H1 (cell line): ENCODE measurements at regions not wholly inside any gene's neighbourhood (a gene's known extent, or its start where the extent isn't known, plus 50 kb on each side); places are given as distances from the start of the nearest gene placed in this dataset.

ENCODE experiments used
- CTCF ChIA-PET: fragments of 300-600 bp; sonication (Branson Sonifier 250); formaldehyde crosslinking; loops from one replicate; lab custom pipeline; 2021; ENCODE audit not compliant: partially characterized antibody; lab: Charles Lee
- POLR2A ChIA-PET: fragments of 300-600 bp; sonication (Branson Sonifier 250); formaldehyde crosslinking; loops from one replicate; lab custom pipeline; 2021; ENCODE audit warnings: inconsistent platforms; ENCODE audit not compliant: partially characterized antibody; lab: Charles Lee
- DNase-seq, 2 experiments: peaks; one replicate each; pipeline versions ENCODE4 v3.0.0 to v3.0.0-alpha.2; 2010 to 2022; ENCODE audit warnings: low spot score in 2 of 2, low read depth in 1 of 2, mixed read lengths in 1 of 2
- FAIRE-seq: peaks from 2 replicates; lab custom pipeline; 2011; peaks lifted over from hg19 to GRCh38; lab: Jason Lieb, UNC
- H2AFZ ChIP-seq: 2 replicates; pipeline ENCODE4 v1.8.1; 2012; ENCODE audit warnings: low read length, inconsistent platforms
- H2AK5ac ChIP-seq: 2 replicates; pipeline ENCODE4 v1.6.1; 2013; ENCODE audit warnings: low read depth, low read length
- H2BK120ac ChIP-seq: replicated peaks from 2 replicates; pipeline ENCODE3; 2013; ENCODE audit warnings: low read depth, low read length, inconsistent platforms
- H2BK12ac ChIP-seq: 2 replicates; pipeline ENCODE4 v1.6.1; 2013; ENCODE audit warnings: low read depth, low read length
- H2BK15ac ChIP-seq: 2 replicates; pipeline ENCODE4 v1.6.1; 2013; ENCODE audit warnings: low read length
- H2BK20ac ChIP-seq: 2 replicates; pipeline ENCODE4 v1.6.1; 2013; ENCODE audit warnings: low read length
- H2BK5ac ChIP-seq: 2 replicates; pipeline ENCODE4 v1.6.1; 2013; ENCODE audit warnings: low read depth, low read length
- H3K14ac ChIP-seq: 2 replicates; pipeline ENCODE4 v1.6.1; 2013; ENCODE audit warnings: inconsistent platforms; ENCODE audit not compliant: insufficient read length
- H3K18ac ChIP-seq: 2 replicates; pipeline ENCODE4 v1.6.1; 2013; ENCODE audit warnings: low read length; ENCODE audit errors: extremely low read depth
- H3K23ac ChIP-seq: 2 replicates; pipeline ENCODE4 v1.6.1; 2013; ENCODE audit warnings: inconsistent platforms; ENCODE audit not compliant: insufficient read length
- H3K23me2 ChIP-seq: 2 replicates; pipeline ENCODE4 v1.6.1; 2013; ENCODE audit warnings: low read depth, low read length
- H3K27ac ChIP-seq: 2 replicates; pipeline ENCODE4 v1.6.1; 2011; ENCODE audit warnings: low read depth, low read length, inconsistent platforms
- H3K27me3 ChIP-seq, 4 experiments: replicated peaks in 1 of 4; 1 replicate in 1 of 4; 2 replicates in 3 of 4; pipeline versions ENCODE4 v1.6.1 to v1.8.1; 2011 to 2013; ENCODE audit warnings: low read length in 3 of 4, mild to moderate bottlenecking in 3 of 4, inconsistent platforms in 2 of 4, mixed read lengths in 2 of 4, moderate library complexity in 1 of 4; ENCODE audit not compliant: control insufficient read depth in 3 of 4, insufficient read depth in 3 of 4; ENCODE audit errors: extremely low read depth in 1 of 4
- H3K36me3 ChIP-seq, 4 experiments: 2 replicates each; pipeline versions ENCODE4 v1.6.1 to v1.8.1; 2011 to 2013; ENCODE audit warnings: mild to moderate bottlenecking in 4 of 4, low read length in 3 of 4, moderate library complexity in 2 of 4, control low read depth in 1 of 4, inconsistent platforms in 1 of 4; ENCODE audit not compliant: insufficient read depth in 4 of 4, control insufficient read depth in 2 of 4
- H3K4ac ChIP-seq: replicated peaks from 2 replicates; pipeline ENCODE3; 2013; ENCODE audit warnings: low read length, low read depth, mixed read lengths, inconsistent platforms; ENCODE audit not compliant: insufficient read length
- H3K4me1 ChIP-seq, 4 experiments: replicated peaks in 1 of 4; 1 replicate in 1 of 4; 2 replicates in 3 of 4; pipeline versions ENCODE4 v1.6.1 to v1.8.1; 2011 to 2013; ENCODE audit warnings: low read length in 3 of 4, inconsistent platforms in 2 of 4, mixed read lengths in 1 of 4; ENCODE audit not compliant: insufficient read depth in 4 of 4, control insufficient read depth in 3 of 4
- H3K4me2 ChIP-seq, 2 experiments: 2 replicates each; pipeline versions ENCODE4 v1.6.1 to v1.8.1; 2011 to 2013; ENCODE audit warnings: low read depth in 2 of 2, low read length in 2 of 2, control low read depth in 1 of 2, inconsistent platforms in 1 of 2, mild to moderate bottlenecking in 1 of 2; ENCODE audit not compliant: insufficient read depth in 1 of 2
- H3K4me3 ChIP-seq, 4 experiments: fragments of 200-600, 300-600 bp in 1 of 4; sonication (generic), shearing (Covaris generic), sonication (Bioruptor Twin) in 1 of 4; 2 replicates each; pipeline versions ENCODE4 v1.5.1 to v1.8.1; 2011 to 2016; ENCODE audit warnings: low read length in 4 of 4, low read depth in 3 of 4, control low read depth in 2 of 4, inconsistent platforms in 2 of 4, mild to moderate bottlenecking in 2 of 4, mixed read lengths in 1 of 4, moderate library complexity in 1 of 4; ENCODE audit not compliant: insufficient read depth in 2 of 4; ENCODE audit errors: extremely low read depth in 1 of 4
- H3K56ac ChIP-seq: replicated peaks from 2 replicates; pipeline ENCODE3; 2013; ENCODE audit warnings: low read depth, mild to moderate bottlenecking, mixed read lengths, low read length, inconsistent platforms; ENCODE audit not compliant: insufficient read length
- H3K79me1 ChIP-seq: 2 replicates; pipeline ENCODE4 v1.6.1; 2013; ENCODE audit warnings: low read depth, low read length, control low read depth
- H3K79me2 ChIP-seq, 2 experiments: 2 replicates each; pipeline versions ENCODE4 v1.6.1 to v1.8.1; 2012 to 2013; ENCODE audit warnings: low read length in 2 of 2, mild to moderate bottlenecking in 2 of 2, inconsistent platforms in 1 of 2; ENCODE audit not compliant: insufficient read depth in 2 of 2, control insufficient read depth in 1 of 2
- H3K9ac ChIP-seq, 4 experiments: replicated peaks in 1 of 4; 1 replicate in 1 of 4; 2 replicates in 3 of 4; pipeline versions ENCODE4 v1.6.1 to v1.8.1; 2011 to 2013; ENCODE audit warnings: low read depth in 3 of 4, low read length in 3 of 4, control low read depth in 2 of 4, mild to moderate bottlenecking in 2 of 4, moderate library complexity in 2 of 4, inconsistent platforms in 1 of 4; ENCODE audit errors: extremely low read depth in 1 of 4
- H3K9me3 ChIP-seq, 2 experiments: 2 replicates each; pipeline versions ENCODE4 v1.6.1 to v1.8.1; 2012 to 2013; ENCODE audit warnings: mild to moderate bottlenecking in 2 of 2, moderate library complexity in 2 of 2, control low read depth in 1 of 2, inconsistent platforms in 1 of 2, low read depth in 1 of 2, low read length in 1 of 2, mixed read lengths in 1 of 2; ENCODE audit not compliant: insufficient read depth in 2 of 2
- H4K20me1 ChIP-seq, 2 experiments: replicated peaks in 1 of 2; 2 replicates each; pipeline versions ENCODE3 to v1.8.1; 2011 to 2013; ENCODE audit warnings: inconsistent platforms in 2 of 2, low read length in 2 of 2, mild to moderate bottlenecking in 1 of 2; ENCODE audit not compliant: insufficient read depth in 2 of 2, control insufficient read depth in 1 of 2
- H4K5ac ChIP-seq: 2 replicates; pipeline ENCODE4 v1.6.1; 2013; ENCODE audit warnings: low read length, low read depth, mixed read lengths, inconsistent platforms; ENCODE audit not compliant: insufficient read length
- H4K8ac ChIP-seq: 2 replicates; pipeline ENCODE4 v1.8.0; 2013; ENCODE audit warnings: mild to moderate bottlenecking, moderate library complexity, low read length, inconsistent platforms; ENCODE audit not compliant: insufficient read depth; ENCODE audit errors: extremely low read depth
- H4K91ac ChIP-seq: replicated peaks from 2 replicates; pipeline ENCODE3; 2013; ENCODE audit warnings: low read length, mixed read lengths, inconsistent platforms; ENCODE audit not compliant: insufficient read length
- ATF3 ChIP-seq: IDR thresholded peaks from 2 replicates; pipeline ENCODE4 v1.6.1; 2011; ENCODE audit warnings: low read depth, mild to moderate bottlenecking, low read length; ENCODE audit not compliant: insufficient read depth
- BRCA1 ChIP-seq: IDR thresholded peaks from 2 replicates; pipeline ENCODE4 v1.6.1; 2012; ENCODE audit warnings: low read depth, low read length, improper control_type of control experiment
- E2F6 ChIP-seq: IDR thresholded peaks from 2 replicates; pipeline ENCODE4 v1.6.1; 2012; ENCODE audit warnings: inconsistent platforms
- EGR1 ChIP-seq: IDR thresholded peaks from 2 replicates; pipeline ENCODE4 v1.6.1; 2011; ENCODE audit warnings: low read depth, low read length, borderline replicate concordance
- PHF8 ChIP-seq: fragments of 200-600 bp; sonication (generic); conservative IDR thresholded peaks from 2 replicates; pipeline ENCODE4 v1.7.1; 2012; ENCODE audit warnings: low read depth, mild to moderate bottlenecking, inconsistent platforms, low read length, moderate library complexity
- RAD21 ChIP-seq, 2 experiments: IDR thresholded peaks in 1 of 2; conservative IDR thresholded peaks in 1 of 2; 2 replicates each; pipeline ENCODE4 v1.6.1; 2011; ENCODE audit warnings: low read depth in 2 of 2, low read length in 2 of 2, improper control_type of control experiment in 1 of 2, inconsistent platforms in 1 of 2, mild to moderate bottlenecking in 1 of 2, moderate library complexity in 1 of 2
- TAF1 ChIP-seq: IDR thresholded peaks from 2 replicates; pipeline ENCODE4 v1.6.1; 2011; ENCODE audit warnings: mild to moderate bottlenecking, low read depth, low read length
- WGBS, 2 experiments: shearing (Covaris generic) in 1 of 2; methylation state at CpG; one replicate each; pipeline versions ENCODE4 v1.1.6 to v1.1.7; 2013 to 2015; ENCODE audit warnings: low lambda C conversion rate in 2 of 2, mixed read lengths in 2 of 2, inconsistent platforms in 1 of 2, low coverage in 1 of 2, missing lambda C conversion rate in 1 of 2; ENCODE audit not compliant: insufficient replicate concordance in 2 of 2, insufficient coverage in 1 of 2, insufficient read length in 1 of 2; ENCODE audit errors: extremely low coverage in 1 of 2, missing lambda C conversion rate in 1 of 2; 5-methylcytosine and 5-hydroxymethylcytosine counted together

GRCh38 chr2:18922276-18922675 is 332.9 kb upstream of the NT5C1B start:
- DNase-seq = no peak
- Histone ChIP-seq H3K23ac (no peak overlapping the region), H3K4ac (no peak overlapping the region), H2BK20ac (no peak overlapping the region), H2BK120ac (no peak overlapping the region), H3K4me1 (peaks cover 0 to 5% (median 0%) of the 10 kb centered on the region in 4 experiments; a peak in 2 of 7 replicates), H3K27me3 (no peaks in the 10 kb centered on the region), H2BK12ac (no peak overlapping the region), H3K27ac (no peak overlapping the region), H3K4me3 (no peak overlapping the region)
- CTCF ChIA-PET = interaction anchor here (0.6 kb wide), 1 partner anchor 11 kb away, joined by 3 read pairs; no protein-coding TSS in a partner anchor
- TF ChIP-seq E2F6 (no peak), PHF8 (no peak), ATF3 (no peak), TAF1 (no peak), RAD21 (IDR thresholded peaks at IDR 0.05 in 1 of 2, conservative IDR thresholded peaks at IDR 0.05 in 1 of 2; ENCODE audit: low read depth in 2 of 2, low read length in 2 of 2) (no peak), BRCA1 (no peak), EGR1 (no peak)
- TF ChIP-seq, all 59 proteins: peak for 0
- Histone ChIP-seq H2AFZ (no peak overlapping the region), H4K8ac (no peak overlapping the region), H3K14ac (no peak overlapping the region), H3K18ac (no peak overlapping the region), H3K9me3 (peaks cover 3% of the 10 kb centered on the region in 2 experiments; a peak in 1 of 4 replicates), H3K56ac (no peak overlapping the region), H3K23me2 (no peaks in the 10 kb centered on the region), H4K91ac (no peak overlapping the region), H3K36me3 (no peaks in the 10 kb centered on the region), H3K79me2 (no peaks in the 10 kb centered on the region), H4K20me1 (peaks cover 0 to 2% of the 10 kb centered on the region in 2 experiments), H3K9ac (no peak overlapping the region), H3K79me1 (no peaks in the 10 kb centered on the region), H4K5ac (no peak overlapping the region), H2AK5ac (no peak overlapping the region), H3K4me2 (no peak overlapping the region), H2BK15ac (no peak overlapping the region), H2BK5ac (no peak overlapping the region)
- WGBS, 2 experiments = 92% methylated on average over 1 of the region's 1 CpG; no CpG with 5 or more reads in 1 of the 2 experiments
- no peak for FAIRE-seq
- POLR2A ChIA-PET = no interaction called here
